Retinal pigment epithelial cell (primary cell): ENCODE measurements at regions not wholly inside any gene's neighbourhood (a gene's known extent, or its start where the extent isn't known, plus 50 kb on each side); places are given as distances from the start of the nearest gene placed in this dataset.

ENCODE experiments used
- DNase-seq: peaks from one replicate; pipeline ENCODE4 v3.0.0-alpha.2; 2010; ENCODE audit warnings: low read depth
- H3K4me3 ChIP-seq: 2 replicates; pipeline ENCODE4 v1.5.1; 2011; ENCODE audit warnings: mild to moderate bottlenecking, low read length, control low read depth, moderate library complexity
- CTCF ChIP-seq: conservative IDR thresholded peaks from 2 replicates; pipeline ENCODE4 v1.5.1; 2011; ENCODE audit warnings: low read depth, low read length, control low read depth, inconsistent platforms

GRCh38 chr14:101380512-101380911 is 180.8 kb upstream of the DIO3 start:
- TF ChIP-seq CTCF = no peak
- H3K4me3 ChIP-seq = no peak overlapping the region
- no peak for DNase-seq

GRCh38 chr14:101380940-101381339 is 180.4 kb upstream of the DIO3 start:
- TF ChIP-seq CTCF = no peak
- DNase-seq = no peak
- H3K4me3 ChIP-seq = no peak overlapping the region

GRCh38 chr14:101383737-101384338 is 177.5 kb upstream of the DIO3 start:
- TF ChIP-seq CTCF = no peak
- H3K4me3 ChIP-seq = no peak overlapping the region

GRCh38 chr14:101394374-101394773 is 166.9 kb upstream of the DIO3 start:
- no peak for TF ChIP-seq CTCF
- DNase-seq = no peak
- H3K4me3 ChIP-seq = no peak overlapping the region

More at GRCh38 chr14:101383737-101384338, 177.5 kb upstream of the DIO3 start:
- no peak for DNase-seq

GRCh38 chr14:101395779-101396178 is 165.5 kb upstream of the DIO3 start:
- no peak overlapping the region for H3K4me3 ChIP-seq
- no peak for TF ChIP-seq CTCF
- no peak for DNase-seq

GRCh38 chr14:101397206-101397605 is 164.1 kb upstream of the DIO3 start:
- no peak for DNase-seq
- no peak overlapping the region for H3K4me3 ChIP-seq
- TF ChIP-seq CTCF = no peak

GRCh38 chr14:101398011-101398410 is 163.3 kb upstream of the DIO3 start:
- no peak overlapping the region for H3K4me3 ChIP-seq
- no peak for TF ChIP-seq CTCF
- no peak for DNase-seq
